Frontal cortex (tissue), 3 donors: ENCODE measurements at regions not wholly inside any gene's neighbourhood (a gene's known extent, or its start where the extent isn't known, plus 50 kb on each side); places are given as distances from the start of the nearest gene placed in this dataset.

Experiments used
- DNase-seq, 2 donors: peaks; one replicate each; pipeline ENCODE4 v3.0.0; 2012; ENCODE audit warnings: low spot score in 2 of 2
- FAIRE-seq: peaks from 2 replicates; lab custom pipeline; 2012; peaks lifted over from hg19 to GRCh38; lab: Jason Lieb, UNC
- donor health status: control.
- donor health status: control.
- donor health status: control.

DNA sequence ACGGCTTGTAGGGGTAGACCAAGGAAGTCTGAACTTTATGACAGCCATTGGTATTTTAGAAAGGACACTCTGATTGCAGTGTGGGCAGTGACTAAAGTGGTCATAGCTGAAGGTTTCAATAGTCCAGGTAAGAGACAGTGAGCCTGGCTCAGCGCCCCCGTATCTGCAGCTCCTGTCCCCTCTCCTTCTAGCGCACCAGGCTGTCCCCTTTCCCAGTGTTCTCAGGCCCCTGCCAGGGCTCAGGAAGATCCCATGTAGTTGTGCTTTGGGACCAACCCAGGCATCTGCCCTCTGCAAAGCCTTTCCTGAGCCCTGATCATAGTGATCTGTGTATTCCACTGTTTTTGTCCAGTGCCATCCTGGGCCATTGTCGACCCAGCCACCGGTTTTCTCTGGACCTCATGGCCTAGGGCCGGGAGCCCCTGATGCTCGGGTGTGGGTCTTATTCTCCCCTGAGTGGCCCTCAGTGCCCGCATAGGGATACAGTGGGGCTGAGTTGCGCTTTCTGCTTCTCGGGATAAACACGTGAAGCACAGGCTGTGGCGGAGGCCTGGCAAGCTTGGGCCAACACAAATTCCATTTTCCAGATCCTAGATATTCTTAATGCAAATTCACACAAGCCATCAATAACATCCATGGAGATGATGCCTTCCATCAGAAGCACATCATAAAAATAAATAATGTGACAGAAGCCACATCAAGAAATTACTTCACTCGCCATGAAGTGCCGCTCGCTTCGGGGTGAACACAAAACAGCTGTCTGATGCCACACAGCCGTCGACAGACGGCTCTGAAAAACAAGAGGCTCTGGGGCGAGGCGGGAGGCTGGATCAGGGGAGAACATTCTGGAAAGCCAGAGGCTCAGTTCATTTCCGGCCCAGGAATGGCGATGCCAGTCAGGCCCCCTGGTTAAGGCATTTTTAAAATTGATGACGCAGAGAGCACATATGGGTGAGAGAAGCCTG lies 805.0 kb downstream of the TBC1D22A start:
- DNase-seq (no peak), FAIRE-seq (no peak)

DNA sequence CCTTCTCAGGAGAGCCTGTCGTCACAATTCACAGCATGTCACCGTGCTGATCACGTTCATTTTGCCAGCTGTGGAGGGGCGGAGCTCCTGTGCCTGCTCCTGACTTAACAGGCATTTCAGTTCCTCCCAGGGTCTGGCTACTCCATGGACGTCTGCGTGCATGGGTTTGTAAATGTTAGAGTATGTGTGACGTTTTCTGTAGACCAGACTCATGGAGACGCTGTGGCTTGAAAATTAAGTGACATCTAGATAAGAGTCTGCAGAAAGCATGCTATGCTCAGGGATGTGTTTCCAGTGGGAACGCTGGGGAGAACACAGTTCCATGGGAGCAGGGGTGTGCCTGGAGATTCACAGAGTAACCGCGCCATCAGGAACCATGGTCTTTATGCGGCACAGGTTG lies 804.0 kb downstream of the TBC1D22A start:
- FAIRE-seq: no peak
- DNase-seq: no peak

DNA sequence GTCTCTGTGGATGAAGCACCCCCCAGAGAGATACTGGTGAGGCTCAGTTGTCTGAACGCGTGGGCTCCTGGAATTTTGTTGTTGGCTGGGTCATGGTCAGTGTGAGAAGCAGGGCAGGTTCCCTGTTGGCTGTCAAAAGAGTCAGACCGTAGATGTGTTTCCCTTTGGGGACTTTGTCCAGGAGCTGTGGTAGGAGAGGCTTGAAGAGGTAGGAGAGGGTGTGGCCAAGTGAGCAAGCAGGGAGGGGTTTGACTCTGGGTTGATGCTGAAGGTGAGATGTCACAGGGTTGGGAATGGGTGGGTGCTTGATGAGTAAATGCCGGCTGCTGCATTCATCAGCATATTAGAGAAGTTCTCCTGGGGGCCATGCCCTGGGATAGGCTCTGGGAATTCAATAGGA lies 803.2 kb downstream of the TBC1D22A start:
- FAIRE-seq: no peak
- DNase-seq: no peak

DNA sequence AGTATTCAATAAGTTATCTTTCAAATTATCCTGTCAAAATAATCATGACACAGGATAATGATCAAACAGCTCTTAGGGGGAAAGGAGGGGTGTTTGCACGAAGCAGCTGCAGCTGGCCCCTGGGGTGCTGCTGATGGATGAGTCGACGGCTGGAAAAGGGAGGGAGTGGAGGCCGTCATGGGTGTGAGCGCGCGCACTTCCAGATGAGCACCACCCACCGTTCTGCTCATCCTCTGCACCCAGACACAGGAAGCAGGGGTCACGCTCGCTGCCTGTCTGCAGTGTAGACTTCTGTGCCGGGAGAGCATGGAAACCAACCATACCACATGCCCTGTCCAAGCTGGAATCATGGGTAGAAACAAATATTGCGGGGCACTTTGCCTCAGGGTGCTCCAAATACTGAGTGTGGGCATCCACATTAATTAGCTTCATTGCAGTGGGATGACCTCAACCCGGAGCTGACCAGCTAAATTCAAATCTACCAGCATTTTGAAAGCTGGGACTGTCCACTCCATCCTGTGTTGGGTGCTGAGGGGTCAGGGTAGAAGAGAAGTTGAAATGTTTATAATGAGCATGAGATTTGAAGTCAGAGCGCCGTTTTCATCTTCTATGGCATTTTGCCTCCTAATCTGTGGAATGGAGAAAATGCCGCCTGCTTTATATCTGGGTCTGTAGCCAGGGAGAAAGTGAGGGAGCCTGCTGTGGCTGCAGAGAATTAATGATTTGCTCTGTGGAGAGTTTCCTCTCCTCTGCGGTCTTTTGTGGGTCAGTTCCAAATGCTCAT lies 802.4 kb downstream of the TBC1D22A start:
- no peak for DNase-seq
- FAIRE-seq: no peak

DNA sequence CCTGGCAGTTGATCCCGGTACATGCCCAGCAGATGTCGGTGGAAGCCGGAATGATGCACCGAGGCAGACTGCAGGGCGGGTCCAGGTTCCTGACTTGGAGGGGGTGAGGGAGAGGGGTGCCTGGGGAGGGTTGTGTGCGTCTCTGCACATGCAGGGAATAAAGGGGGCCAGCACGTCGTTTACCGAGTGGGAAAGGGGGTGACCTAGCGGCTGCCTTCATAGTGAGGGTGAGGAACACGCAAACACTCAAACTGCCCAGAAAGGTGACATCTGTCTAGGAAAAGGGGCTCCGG lies 801.7 kb downstream of the TBC1D22A start:
- DNase-seq (no peak), FAIRE-seq (no peak)

DNA sequence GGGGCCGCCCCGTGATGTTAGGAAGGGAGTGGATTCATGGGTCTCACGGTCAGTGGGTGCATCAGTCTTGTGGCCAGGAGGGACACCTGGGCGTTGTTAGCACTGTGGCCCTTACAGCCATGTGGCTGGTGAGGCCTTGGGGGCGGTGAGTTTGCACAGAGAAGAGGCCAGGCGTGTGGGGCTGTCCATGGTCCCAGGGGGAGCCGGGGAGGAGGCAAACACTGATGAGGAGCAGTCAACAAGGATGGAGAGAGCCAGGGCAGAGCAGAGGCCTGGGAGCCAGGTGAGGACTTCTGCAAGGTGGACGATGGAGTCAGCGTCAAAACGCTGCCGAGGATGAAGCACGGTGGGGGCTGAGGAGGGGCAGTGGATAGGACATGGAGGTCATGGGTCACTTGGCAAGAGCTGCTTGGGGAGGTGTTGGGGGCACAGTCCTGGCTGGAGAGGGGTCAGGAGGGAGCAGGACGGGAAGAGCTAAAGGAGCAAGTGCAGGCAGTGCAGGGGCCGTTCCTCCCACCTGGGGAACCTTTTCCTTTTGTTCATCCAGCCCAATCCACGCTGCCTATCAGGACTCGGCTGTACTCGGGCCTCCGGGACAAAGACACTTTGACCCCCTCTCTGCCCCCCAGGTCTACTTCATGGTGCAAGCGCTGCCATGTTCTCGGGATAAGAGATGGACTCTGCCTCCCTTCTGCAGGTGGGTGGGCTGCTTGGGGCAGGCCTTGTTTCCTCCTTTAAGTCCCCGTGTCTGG lies 801.1 kb downstream of the TBC1D22A start:
- FAIRE-seq: no peak
- no peak for DNase-seq

DNA sequence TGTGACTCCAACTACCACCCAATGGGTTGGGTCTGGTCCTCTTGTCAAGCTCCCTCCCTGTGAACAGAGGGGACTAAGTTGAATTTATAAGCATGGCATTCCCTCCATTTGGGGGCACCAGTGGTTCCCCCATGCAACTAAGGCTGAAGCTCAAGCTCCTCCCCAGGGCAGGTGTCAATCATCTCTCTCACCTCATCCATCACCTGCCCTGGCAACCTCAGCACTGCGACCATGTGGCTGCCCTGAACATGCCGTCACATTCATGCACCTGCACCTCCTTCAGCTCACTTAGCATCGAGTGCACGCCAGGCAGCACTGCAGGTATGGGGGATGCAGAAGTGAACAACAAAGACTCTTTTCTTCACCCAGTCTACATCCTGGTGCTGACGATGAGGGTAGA lies 799.3 kb downstream of the TBC1D22A start:
- DNase-seq: no peak
- FAIRE-seq: no peak

DNA sequence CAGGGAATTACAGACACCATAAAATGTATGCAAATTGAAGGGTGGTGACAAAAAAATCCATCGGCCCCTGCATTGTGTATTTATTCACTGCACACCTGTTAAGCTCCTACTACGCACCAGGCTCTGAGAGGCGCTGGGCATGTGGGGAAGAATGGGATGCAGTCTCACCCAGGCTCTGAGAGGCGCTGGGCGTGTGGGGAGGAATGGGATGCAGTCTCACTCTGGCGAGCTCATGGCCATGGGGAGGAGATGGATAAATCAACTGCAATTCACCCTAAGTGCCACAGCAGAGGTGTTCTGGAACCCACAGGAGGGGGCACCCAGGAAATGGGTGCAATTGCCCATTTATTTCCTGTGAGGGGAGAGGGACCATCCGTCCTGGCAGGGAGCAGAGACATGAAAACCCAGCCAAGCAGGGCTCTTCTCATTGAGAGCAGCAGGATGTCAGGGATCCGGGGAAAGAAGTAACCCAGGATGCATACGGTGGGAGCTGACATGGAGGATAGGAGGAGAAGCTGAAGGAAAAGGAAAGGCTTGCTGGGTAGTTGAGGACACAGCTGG lies 798.7 kb downstream of the TBC1D22A start:
- FAIRE-seq: no peak
- DNase-seq: no peak

DNA sequence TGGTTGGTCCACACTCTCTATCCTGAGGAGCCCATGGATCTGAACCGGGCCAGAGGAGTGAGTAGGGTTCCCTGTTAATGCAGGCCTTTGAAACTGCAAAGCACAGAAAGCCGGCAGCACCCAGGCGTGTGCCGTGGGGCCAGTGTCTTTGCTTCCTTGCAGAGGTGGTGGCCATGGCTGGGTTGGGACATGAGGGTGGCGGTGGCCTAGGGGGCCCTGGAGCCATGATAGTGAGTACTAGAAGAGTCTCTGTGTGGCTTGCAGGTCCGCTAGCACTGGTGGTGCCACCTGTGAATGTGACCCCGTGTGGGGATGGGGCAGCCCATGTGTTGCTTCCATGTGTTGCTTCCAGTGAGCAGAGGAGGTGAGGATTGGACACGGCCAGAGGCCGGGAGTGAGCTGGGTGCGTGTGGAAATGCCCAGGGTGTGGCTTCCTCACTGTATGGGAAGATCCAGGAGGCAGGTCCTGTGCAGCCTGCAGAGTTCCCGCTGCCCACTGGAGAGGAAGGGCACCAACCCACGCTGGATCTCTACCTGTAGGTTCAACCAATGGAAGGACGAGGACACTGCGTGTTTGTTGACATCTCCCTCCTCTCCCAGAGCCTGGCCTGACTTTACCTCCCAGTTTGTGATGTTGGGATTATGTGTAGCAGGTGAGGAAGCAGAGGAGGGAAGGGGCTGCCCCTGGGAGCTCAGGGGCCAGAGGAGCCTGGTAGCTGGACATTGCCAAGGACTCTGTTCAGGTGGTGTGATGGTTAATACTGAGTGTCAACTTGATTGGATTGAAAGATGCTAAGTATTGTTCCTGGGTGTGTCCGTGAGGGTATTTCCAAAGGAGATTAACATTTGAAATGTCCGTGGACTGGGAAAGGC lies 796.6 kb downstream of the TBC1D22A start:
- no peak for FAIRE-seq

DNA sequence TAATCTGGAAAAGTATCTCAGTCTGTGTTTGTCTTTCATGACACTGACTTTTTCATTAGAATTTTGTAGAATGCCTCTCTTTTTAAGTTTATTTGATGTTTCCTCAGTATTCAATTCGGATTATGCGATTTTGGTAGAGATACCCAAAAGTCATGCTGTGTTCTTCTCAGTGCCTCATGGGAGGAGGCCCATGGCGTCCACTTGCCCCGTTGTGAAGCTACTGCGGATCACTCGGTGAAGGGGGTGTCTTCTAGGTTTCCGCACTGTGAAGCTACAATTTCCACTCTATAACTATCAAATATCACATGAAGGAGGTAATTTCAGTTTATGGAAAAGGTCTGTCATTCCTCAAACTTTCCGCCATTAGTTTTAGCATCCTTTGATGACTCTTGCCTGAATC lies 794.0 kb downstream of the TBC1D22A start:
- no peak for FAIRE-seq
- no peak for DNase-seq

More for the DNA sequence above, 796.6 kb downstream of the TBC1D22A start:
- DNase-seq: no peak

DNA sequence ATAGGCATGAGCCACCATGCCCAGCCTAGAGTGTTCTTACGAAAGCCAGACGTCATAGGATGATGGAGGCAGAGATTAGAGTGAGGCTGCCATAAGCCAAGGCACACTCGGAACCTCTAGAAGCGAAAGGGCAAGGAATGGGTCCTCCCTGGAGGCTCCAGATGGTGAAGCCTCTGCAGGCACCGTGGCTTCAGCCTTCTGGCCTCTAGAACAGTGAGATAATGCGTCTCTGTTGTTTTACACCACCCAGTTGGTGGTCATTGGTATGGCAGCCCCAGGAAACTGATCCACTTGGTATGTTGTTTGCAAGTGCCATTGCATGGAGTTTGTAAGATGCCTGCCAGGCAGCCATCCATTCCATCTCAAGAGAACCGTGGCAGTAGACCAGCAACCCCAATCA lies 791.0 kb downstream of the TBC1D22A start:
- FAIRE-seq (no peak), DNase-seq (no peak)

DNA sequence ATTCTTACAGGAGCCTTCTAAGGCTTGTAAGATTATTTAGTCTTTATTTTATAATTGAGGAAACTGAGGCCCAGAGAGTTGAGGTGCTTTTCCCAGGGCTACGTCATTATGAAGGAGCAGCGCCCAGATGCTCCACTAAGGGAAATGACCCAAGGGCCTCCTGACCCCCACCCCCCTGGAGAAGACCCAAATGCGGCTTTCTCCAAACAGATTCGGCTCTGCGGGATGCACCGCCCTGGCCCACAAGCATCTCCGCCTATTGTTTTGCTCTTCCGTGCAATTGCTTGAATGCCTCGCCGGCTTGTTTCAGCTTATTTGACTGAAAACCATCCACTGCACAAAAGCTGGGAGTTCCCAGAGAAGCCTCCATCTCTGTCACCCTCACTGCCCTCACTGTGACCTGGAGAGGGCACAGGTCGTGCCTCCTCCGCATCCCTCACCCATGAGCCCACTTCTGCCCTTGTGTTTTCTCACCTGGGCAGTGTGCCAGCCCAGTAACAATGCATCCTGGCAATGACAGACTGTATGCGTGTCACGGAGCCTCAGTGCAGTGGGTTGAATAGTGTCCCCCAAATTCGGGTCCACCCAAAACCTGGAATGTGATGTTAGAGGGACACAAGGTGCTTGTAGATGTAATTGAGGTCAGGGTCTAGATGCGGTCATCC lies 790.2 kb downstream of the TBC1D22A start:
- no peak for DNase-seq
- FAIRE-seq: no peak

DNA sequence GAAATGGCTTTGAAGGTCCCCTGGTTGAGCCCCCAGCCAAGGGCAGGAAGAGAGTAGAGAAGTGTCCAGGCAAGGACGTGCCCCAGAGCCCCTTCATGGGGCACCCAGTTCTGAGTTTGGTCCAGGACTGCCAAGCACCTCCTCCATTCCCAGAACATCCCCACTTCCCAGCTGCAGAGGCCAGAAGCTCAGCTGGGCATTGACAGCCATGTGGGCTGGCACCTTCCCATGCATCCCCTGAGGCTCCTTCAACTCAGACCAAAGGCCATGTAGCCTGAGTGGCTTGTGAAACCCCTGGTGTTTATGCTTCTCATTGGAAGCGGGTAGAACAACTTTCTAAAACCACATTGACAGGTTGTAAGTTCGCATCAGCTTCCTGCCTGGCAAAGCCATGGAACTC lies 789.6 kb downstream of the TBC1D22A start:
- DNase-seq (no peak), FAIRE-seq (no peak)

DNA sequence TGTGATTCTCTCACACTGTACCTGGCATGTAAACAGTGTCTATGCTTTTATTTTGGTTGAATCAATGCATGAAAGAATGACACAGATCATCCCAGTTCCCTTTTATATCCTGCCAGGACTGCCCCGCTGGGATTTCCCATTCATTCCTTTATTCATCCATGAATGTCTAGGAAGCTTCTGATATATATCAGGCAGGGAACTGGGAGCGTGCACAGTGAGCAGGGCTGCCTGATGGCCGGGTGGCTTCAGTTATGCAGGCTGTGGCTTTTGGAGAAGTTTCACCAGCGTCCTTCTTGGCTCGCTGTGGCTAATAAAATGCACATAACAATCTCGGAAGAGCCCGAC lies 789.0 kb downstream of the TBC1D22A start:
- FAIRE-seq (no peak), DNase-seq (no peak)

DNA sequence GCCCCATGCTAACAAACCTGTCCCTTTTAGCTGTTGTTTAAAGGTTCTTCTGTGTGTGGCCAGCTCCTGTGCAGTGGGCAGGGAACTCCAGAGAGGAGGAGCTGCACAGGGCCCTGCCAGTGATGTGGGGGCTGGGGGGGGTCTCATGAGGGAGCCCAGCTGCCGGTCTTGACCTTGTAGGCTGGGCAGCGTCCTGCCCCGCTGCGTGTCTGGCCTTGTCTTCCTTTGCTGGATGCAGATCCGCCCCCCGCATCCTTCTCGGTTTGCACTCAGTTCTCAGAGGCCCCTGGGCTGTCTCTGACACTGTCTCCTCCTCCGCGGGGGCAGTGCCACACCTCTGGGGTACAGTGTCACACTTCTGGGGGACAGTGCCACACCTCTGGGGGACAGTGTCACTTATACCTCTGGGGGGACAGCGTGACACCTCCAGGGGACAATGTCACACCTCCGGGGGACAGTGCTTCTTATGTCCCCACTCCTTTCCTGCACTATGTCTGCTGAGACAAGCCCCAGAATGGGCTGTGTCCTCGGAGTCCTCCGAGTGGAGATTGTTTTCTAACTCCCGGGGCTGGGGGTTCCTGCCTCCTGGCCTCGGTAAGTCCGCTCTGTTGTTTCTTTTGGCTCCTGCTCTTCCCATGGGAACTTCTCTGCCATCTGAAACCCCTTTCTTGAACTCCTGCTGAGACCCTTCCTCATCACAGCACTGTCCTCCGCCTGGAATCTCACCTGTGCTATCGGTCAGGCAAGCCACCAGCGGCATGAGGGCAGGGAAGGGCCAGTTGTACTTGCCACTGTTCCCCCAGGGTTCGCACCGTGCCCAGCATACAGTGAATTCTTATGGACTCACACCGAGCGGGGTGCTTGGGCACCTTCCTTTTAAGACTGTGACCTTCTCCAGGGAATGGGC lies 788.3 kb downstream of the TBC1D22A start:
- DNase-seq: no peak
- FAIRE-seq: no peak

DNA sequence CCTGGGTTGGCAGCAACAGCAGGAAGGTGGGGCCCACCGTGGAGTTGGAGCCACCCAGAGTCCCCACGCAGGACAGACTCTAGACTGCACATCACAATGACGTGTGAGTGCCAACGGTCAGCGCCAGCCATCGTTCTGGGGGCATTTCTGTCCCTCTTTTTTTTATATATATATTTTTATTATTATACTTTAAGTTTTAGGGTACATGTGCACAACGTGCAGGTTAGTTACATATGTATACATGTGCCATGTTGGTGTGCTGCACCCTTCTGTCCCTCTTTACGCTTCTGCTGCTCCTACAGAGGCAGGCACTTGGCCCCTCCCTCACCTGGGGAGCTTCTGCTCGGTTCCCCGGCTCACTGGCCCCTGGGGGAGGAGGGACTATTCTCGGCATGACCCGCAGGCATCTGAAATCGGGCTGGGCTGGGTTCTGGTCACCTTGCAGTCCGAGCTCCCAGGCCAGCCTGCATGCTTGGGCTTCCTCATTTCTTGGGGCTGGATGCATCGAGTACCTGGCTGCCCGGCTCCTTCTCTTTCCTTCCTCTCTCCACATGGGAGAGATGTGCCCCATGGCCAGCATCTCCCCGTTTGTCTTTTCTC lies 787.4 kb downstream of the TBC1D22A start:
- no peak for FAIRE-seq

DNA sequence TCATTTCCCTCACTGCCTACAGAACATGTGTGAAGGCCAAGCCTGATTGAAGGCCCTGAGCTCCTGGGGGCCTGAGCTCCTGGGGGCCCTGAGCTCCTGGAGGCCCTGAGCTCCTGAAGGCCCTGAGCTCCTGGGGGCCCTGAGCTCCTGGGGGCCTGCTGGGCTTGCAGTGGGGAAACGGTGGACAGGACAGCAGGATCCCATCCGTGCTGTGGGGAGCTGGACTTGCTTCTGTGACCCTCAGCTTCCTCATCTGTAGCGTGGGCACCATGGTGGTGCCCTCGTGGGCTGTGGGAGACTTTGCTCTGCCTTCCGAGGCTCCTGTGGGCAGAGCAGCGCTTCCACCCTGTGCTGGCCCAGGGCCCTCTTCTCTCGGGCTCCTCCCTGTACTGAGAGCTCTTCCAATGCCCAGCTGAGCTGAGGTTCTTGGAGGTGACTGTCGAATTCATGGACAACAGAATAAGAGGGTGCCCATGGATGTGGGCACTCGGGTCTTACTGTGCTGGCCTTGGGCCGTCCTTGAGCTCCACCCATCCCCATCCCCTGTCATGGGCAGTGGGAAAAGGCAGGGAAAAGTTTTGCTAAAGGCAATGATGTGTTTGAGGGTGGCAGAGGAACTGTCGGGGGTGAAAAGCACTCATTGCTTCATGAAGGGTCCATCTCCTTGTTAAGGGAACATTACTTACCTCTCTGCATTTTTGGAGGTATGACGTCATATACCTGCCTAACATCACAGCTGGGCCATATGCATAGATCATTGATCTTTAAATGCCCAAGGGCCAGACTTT lies 786.7 kb downstream of the TBC1D22A start:
- DNase-seq: no peak
- no peak for FAIRE-seq

More for the DNA sequence above, 787.4 kb downstream of the TBC1D22A start:
- DNase-seq: no peak
